ENCODE measurements at regions not wholly inside any gene's neighbourhood (a gene's known extent, or its start where the extent isn't known, plus 50 kb on each side); places are given as distances from the start of the nearest gene placed in this dataset.

DNA sequence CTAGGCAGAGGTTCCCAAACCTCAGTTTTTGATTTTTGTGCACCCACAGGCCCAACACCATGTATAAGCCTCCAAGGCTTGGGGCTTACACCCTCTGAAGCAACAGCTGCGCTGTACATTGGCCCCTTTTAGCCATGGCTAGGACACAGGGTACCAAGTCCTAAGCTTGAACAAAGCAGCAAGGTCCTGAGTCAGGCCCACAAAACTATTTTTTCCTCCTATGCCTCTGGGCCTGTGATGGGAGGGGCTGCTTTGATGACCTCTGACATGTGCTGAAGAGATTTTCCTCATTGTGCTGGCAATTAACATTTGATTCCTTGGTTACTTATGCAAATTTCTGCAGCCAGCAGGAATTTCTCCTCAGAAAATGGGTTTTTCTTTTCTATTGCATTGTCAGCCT lies 262.2 kb upstream of the CEP162 start:
- TF ChIP-seq EZH2 (IDR thresholded peaks at IDR 0.05) (no peak), POLR2AphosphoS5 (IDR thresholded peaks at IDR 0.05; ENCODE audit: borderline replicate concordance, low read depth, low read length) (no peak)

Measured in SK-N-MC (cell line).